Peyer's patch (tissue), 4 donors: ENCODE measurements at regions not wholly inside any gene's neighbourhood (a gene's known extent, or its start where the extent isn't known, plus 50 kb on each side); places are given as distances from the start of the nearest gene placed in this dataset.
"Not testable (repeated sequence)": the region's sequence is repeated elsewhere in the genome, so short reads cannot be mapped to it uniquely, and the experiment has no call there.

Experiments used
- POLR2A ChIP-seq, 2 donors: fragments of 450-650 bp; IDR thresholded peaks; one replicate each; pipeline ENCODE4 v1.5.1; 2017; ENCODE audit warnings: antibody characterized with exemption in 2 of 2, mild to moderate bottlenecking in 2 of 2, moderate library complexity in 2 of 2
- TF ChIP-seq, protein P1 (sequence below), 6 experiments: fragments of 450-650 bp in 4 of 6; fragments of 200-600 bp in 2 of 6; sonication (generic) in 1 of 6; IDR thresholded peaks; one replicate each; pipeline ENCODE4 v1.5.1; 2017 to 2019; ENCODE audit warnings: antibody characterized with exemption in 6 of 6, mild to moderate bottlenecking in 3 of 6, moderate library complexity in 1 of 6

DNA sequence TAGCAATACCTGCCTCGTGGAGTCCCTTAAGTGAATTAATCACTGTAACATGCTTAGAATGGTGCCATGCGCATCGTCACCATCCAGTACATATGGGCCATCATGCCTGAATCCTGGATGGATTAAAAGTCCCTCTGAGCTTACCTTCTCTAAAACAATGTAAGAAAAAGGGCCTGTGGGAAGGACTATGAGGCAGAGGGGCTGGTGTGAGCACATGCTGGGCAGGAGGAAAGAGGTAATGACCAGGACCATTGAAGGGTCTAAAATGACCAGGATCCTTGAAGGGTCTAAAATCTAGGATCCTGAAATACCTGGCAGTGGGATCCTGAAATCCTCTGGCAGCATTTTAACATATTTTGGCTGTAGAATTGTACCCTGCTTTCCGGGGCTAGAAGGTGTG is 156.2 kb downstream of the KCNJ18 start:
- not testable (repeated sequence) for TF ChIP-seq POLR2A (IDR thresholded peaks at IDR 0.05)
- TF ChIP-seq, protein P1, sequence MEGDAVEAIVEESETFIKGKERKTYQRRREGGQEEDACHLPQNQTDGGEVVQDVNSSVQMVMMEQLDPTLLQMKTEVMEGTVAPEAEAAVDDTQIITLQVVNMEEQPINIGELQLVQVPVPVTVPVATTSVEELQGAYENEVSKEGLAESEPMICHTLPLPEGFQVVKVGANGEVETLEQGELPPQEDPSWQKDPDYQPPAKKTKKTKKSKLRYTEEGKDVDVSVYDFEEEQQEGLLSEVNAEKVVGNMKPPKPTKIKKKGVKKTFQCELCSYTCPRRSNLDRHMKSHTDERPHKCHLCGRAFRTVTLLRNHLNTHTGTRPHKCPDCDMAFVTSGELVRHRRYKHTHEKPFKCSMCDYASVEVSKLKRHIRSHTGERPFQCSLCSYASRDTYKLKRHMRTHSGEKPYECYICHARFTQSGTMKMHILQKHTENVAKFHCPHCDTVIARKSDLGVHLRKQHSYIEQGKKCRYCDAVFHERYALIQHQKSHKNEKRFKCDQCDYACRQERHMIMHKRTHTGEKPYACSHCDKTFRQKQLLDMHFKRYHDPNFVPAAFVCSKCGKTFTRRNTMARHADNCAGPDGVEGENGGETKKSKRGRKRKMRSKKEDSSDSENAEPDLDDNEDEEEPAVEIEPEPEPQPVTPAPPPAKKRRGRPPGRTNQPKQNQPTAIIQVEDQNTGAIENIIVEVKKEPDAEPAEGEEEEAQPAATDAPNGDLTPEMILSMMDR (IDR thresholded peaks at IDR 0.05) = not testable (repeated sequence)
